LNCaP clone FGC (cell line): ENCODE measurements at regions not wholly inside any gene's neighbourhood (a gene's known extent, or its start where the extent isn't known, plus 50 kb on each side); places are given as distances from the start of the nearest gene placed in this dataset.

Source experiments
- DNase-seq: peaks from one replicate; pipeline ENCODE4 v3.0.0-alpha.2; 2011; ENCODE audit warnings: low read depth
- H3K4me3 ChIP-seq: 2 replicates; pipeline ENCODE4 v1.5.1; 2011; ENCODE audit warnings: mild to moderate bottlenecking, low read depth, low read length, control low read depth
- CTCF ChIP-seq: IDR thresholded peaks from 2 replicates; pipeline ENCODE4 v1.5.1; 2012; ENCODE audit warnings: mild to moderate bottlenecking; ENCODE audit not compliant: control insufficient read depth, insufficient read depth; ENCODE audit errors: extremely low read depth

DNA sequence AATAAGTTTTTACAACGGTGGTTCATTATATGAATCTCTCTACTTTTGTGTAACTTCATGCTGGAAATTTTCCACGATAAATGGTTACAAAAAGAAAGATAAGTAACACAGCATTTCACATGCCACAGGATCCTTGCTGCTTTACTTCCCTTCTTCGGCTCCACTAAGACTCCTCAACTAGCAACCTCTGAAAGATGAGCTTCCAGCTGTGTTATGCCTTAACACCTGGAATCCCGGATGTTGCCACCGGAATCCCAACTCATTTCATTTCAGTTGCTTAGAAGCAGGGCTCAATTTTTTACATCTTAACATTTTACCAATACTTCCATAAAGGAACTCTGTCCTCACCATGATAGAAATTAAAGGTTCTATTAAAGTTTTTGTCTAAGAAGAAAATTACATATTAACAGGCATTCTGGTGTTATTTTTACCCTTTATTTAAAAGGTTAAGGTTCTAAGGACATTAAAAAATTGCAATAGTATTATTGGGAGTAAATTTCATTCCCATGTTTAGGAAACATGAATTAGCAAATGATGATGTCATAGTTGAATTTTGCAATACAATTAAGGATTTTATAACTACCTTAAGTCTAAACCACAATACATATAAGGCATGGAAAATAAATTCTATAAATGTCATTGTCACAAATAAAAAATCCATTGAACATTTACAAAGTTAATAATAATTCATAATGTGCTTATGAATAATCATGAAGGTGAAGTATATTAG, 57.1 kb upstream of the IL6 start:
- DNase-seq = no peak
- TF ChIP-seq CTCF = no peak

DNA sequence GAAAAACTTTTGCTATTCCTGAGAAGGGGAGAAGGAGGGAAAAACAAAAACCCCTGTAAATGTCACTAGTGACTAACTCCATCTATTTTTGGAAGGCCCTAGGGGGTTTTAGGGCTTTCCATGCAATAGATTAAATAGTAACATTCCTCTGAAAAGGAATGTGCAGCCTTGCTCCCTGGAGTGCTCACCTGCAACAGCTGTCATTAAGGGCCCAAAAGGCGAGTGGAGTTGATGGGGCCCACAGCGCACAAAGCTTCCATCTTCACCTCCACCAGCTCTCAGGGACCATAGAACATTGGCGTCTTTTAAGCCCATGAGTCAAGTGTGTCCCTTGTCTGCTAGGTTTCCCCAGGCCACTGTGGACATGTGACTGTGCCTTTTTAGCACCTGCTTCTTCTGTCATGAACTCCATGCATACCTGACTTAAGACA, 58.0 kb upstream of the IL6 start:
- no peak overlapping the region for H3K4me3 ChIP-seq
- no peak for DNase-seq
- no peak for TF ChIP-seq CTCF

More for the DNA sequence above, 57.1 kb upstream of the IL6 start:
- H3K4me3 ChIP-seq = no peak overlapping the region

GRCh38 chr7:22667562-22668239, 59.3 kb upstream of the IL6 start:
- no peak for TF ChIP-seq CTCF
- no peak for DNase-seq
- no peak overlapping the region for H3K4me3 ChIP-seq

- no peak for TF ChIP-seq CTCF
- DNase-seq = no peak
- H3K4me3 ChIP-seq = no peak overlapping the region
These were observed 59.8 kb upstream of the IL6 start for GRCh38 chr7:22667187-22667561.

DNA sequence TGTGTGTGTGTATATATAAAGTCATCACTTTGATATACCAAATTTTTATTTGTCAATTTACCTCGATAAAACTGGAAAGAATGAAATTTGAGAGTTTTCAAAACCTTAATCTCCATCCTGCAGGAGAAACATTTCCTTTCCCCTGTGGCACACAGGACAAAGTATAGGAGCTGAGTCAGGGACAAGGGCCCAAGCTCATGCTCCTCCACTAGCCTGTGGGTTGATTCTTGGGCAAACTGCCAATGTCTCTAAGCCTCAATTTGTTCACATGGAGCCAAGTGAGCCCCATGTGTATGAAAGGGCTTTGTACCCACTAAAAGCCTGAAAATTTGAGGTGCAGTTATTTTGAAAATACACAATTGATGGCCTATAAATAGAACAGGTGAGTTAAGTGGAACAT, 60.3 kb upstream of the IL6 start:
- no peak for TF ChIP-seq CTCF
- no peak overlapping the region for H3K4me3 ChIP-seq
- DNase-seq = no peak

DNA sequence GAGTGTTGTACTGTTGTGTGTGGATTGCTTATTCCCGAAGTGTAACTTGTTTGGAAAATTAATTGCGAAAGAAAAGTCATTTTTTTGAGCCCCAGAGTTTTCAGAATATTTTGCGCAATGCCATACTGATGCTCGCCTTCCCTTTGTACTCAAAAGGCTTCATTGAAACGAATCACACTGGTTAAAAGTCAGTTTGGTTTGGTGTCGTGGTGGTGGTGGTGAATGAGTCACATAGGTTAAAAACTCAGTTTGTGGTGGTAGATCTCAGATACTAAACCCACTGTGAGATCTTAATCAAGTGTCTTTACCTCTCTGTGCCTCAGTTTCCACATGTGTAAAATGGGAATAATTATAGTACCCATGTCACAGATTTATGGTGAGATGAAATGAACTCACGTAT, 61.1 kb upstream of the IL6 start:
- no peak overlapping the region for H3K4me3 ChIP-seq
- no peak for TF ChIP-seq CTCF
- no peak for DNase-seq
